NCI-H345 (cell line): ENCODE measurements at regions not wholly inside any gene's neighbourhood (a gene's known extent, or its start where the extent isn't known, plus 50 kb on each side); places are given as distances from the start of the nearest gene placed in this dataset.
"Not testable (repeated sequence)": the region's sequence is repeated elsewhere in the genome, so short reads cannot be mapped to it uniquely, and the experiment has no call there.

Experiments used
- DNase-seq: peaks from one replicate; lab custom pipeline; 2025; lab: John Stamatoyannopoulos, UW

DNA sequence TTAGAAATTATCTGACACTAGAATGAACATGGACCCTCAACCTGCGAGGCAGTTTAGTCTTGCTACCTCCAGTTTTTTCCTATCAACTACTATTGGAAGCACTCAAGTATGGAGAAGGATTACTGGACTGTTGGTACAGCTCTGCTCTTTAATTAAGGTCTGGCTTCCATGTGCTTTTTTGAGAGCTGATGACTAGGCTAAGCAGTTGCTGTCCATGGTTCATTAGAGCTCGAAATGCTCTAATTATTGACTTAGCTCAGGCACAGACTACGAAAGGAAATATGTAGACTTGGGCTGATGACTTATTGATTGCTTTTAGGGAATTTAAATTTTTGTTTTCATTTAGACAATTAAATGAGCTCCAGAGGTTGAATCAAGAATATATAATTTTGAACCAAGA is 1281.6 kb downstream of the HACE1 start:
- DNase-seq, result no peak

DNA sequence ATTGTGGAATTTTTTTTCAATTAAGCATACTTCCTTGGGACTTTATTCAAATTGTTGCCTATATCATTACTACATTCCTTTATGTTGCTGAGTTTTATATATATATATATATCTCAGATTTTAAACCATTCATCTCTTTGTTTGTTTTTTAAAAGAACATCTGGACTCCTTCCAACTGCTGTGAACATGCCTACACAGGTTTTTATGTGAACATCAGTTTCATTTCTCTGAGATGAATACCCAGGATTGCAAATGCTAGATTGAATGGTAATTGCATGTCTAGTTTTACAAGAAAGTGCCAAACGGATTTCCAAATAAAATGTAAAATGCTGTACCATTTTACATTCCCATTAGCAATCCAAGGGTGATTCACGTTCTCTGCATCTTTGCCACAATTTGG is 1289.3 kb downstream of the HACE1 start:
- DNase-seq, result peak; percentile 4

- no peak for DNase-seq
These were observed 1304.8 kb downstream of the HACE1 start for GRCh38 chr6:103554911-103555310.

DNA sequence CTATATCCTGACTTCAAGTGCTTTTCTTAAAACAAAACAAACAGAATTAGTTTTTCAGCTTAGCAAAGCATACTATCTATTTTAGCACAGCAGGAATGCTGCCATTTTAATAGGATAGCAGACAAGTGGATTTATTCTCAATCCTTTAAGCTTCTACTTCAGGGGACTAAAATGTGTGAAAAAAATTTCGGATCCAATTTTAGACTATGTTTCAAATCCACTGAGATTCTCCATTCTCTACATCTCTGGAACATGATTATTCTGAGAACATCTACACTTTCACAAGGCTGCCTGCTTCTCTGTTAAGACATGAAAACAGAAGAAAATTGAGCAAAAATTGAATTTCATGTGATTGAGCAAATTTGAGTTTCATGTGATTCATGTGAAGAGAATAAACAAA is 1321.3 kb downstream of the HACE1 start:
- DNase-seq, result no peak

GRCh38 chr6:103534814-103535213 is 1324.9 kb downstream of the HACE1 start:
- DNase-seq, result no peak

DNA sequence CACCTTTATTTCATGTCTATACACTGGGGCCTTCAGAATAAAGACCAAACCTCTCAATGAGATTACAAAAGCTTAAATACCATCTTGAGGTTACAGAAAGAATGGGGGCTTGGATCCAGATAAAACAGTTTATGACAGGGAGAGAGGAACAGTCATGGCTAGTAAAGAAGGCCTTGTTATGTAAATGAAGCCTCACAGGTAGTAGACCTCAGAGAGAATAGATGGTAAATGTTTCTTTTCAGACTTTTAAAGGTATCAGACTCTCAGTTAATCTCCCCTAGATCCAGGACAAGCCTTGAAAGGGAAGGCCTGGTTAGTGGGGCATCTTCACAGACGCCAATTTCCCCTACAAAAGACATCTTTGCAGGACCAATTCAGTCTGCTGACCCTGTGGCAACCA is 1325.6 kb downstream of the HACE1 start:
- DNase-seq, result no peak

GRCh38 chr6:103522045-103522444 is 1337.7 kb downstream of the HACE1 start:
- no peak for DNase-seq

- DNase-seq, result no peak
These were observed 1343.4 kb downstream of the HACE1 start for GRCh38 chr6:103516336-103516735.

- DNase-seq, result no peak
These were observed 1352.7 kb downstream of the HACE1 start for GRCh38 chr6:103507052-103507451.

- no peak for DNase-seq
These were observed 1354.6 kb downstream of the HACE1 start for GRCh38 chr6:103505155-103505518.

GRCh38 chr6:103504501-103505154 is 1355.1 kb downstream of the HACE1 start:
- DNase-seq, result no peak

DNA sequence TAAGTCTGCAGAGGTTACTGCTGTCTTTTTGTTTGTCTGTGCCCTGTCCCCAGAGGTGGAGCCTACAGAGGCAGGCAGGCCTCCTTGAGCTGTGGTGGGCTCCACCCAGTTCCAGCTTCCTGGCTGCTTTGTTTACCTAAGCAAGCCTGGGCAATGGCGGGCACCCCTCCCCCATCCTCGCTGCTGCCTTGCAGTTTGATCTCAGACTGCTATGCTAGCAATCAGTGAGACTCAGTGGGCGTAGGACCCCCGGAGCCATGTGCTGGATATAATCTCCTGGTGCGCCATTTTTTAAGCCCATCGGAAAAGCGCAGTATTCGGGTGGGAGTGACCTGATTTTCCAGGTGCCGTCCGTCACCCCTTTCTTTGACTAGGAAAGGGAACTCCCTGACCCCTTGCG is 1363.1 kb downstream of the HACE1 start:
- not testable (repeated sequence) for DNase-seq

DNA sequence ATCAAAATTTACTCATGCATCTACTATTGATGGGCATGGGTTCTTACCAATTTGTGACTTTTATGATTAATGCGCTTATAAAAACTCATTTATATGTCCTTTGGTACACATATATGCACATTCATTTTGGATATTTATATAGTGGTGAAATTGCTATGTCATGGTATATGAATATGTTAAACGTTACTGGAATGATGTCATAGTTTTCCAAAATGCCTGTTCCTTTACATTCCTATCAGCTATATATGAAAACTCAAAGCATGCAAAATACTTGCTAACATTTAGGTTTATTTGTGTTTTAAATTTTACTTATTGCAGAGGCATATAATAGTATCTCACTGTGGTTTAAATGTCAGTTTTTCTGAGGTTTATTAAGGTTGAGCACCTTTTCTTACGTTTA is 1403.1 kb downstream of the HACE1 start:
- no peak for DNase-seq

- no peak for DNase-seq
These were observed 1404.4 kb downstream of the HACE1 start for GRCh38 chr6:103455275-103455674.

GRCh38 chr6:103409475-103409874 is 1450.2 kb downstream of the HACE1 start:
- DNase-seq, result no peak

DNA sequence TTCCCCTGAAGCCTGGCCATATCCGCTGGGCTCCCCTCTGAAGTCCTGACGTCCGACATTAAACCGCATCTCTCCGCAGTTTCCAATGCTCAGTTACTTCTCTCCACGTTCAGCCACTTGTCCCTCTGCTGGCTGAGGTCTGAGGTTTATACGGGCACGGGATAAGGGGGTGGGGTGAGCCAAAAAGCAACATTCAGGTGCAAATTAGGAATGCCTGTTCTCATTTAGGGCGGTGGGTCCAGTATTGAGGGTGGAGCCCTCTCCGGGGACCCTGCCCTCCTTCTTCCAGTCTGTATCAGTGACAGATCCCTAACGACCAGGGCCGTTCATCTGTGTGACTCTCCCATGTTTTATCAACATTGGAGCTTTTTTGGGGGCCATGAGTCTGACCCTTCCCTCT is 1454.4 kb downstream of the HACE1 start:
- no peak for DNase-seq

GRCh38 chr6:103404799-103405198 is 1454.9 kb downstream of the HACE1 start:
- no peak for DNase-seq

DNA sequence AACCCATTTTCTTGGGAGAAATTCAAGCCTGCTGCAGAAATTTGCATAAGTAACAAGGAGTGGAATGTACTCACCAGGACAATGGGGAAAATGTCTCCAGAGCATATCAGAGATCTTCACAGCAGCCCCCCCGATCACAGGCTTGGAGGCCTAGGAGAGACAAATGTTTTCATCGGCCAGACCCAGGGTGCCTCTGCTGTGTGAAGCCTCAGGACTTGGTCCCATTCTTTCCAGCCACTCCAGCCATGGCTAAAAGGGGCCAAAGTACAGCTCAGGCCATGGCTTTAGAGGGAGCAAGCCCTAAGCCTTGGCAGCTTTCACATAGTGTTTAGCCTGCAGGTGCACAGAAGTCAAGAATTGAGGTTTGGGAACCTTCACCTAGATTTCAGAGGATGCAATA is 1463.0 kb downstream of the HACE1 start:
- DNase-seq, result no peak

GRCh38 chr6:103379272-103379671 is 1480.4 kb downstream of the HACE1 start:
- no peak for DNase-seq

GRCh38 chr6:103367212-103367611 is 1492.5 kb downstream of the HACE1 start:
- no peak for DNase-seq

- no peak for DNase-seq
These were observed 1503.2 kb downstream of the HACE1 start for GRCh38 chr6:103356531-103356930.

DNA sequence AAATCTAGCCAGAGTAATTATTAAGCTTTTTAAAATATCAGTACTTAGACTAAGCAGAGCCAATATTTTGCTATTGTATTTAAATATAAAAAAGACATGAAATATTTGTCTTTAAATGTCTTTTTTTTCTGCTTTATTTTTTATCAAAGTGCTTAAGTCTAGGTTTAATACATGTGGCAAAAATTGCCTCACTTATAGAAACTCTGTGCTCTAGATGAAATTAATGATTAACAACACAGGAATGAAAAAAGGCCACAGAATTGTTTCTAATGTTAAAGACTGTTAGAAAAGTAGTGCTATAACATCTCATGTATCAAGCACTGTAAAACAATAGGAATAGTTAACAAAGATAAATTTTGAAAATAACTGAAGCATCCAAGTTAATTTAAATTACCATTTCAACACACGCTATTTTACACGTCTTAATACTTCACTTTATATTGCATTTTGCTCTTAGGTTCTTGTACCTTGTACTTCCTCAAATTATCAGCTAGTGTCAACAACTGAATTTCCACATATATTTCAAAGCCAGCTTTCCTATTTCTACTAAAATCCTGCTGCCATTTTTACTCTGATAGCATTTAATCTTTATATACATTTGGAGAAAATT is 1515.1 kb downstream of the HACE1 start:
- DNase-seq, result no peak

DNA sequence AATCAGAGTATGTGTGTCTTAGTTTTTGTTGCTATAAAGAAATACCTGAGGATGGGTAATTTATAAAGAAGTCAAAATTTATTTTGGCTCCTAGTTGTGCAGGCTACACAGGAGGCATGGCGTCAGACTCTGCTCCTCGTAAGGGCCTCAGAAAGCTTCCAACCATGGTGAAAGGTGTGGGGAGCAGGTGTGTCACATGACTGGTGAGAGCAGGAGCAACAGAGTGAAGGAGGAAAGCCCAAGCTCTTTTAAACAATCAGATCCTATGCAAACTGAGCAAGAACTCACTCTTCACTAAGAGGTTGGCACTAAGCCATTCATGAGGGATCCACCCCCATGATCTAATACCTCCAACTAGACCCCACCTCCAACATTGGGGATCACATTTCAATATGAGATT is 1524.3 kb downstream of the HACE1 start:
- no peak for DNase-seq
